Natural killer cell (primary cell): ENCODE measurements at regions not wholly inside any gene's neighbourhood (a gene's known extent, or its start where the extent isn't known, plus 50 kb on each side); places are given as distances from the start of the nearest gene placed in this dataset.

Experiments used
- ATAC-seq, 3 donors: fragments of 150-1000 bp in 2 of 3; fragments of 200-7000 bp in 1 of 3; cut with Tn5 transposase; 1 replicate in 1 of 3; 2 replicates in 2 of 3; pipeline ENCODE4 v1.10.0; 2021; ENCODE audit warnings: mild to moderate bottlenecking in 2 of 3, moderate library complexity in 2 of 3
- DNase-seq, 2 donors: peaks; one replicate each; pipeline versions ENCODE4 v3.0.0 to v3.0.0-alpha.2; 2013 to 2021; ENCODE audit warnings: mixed read lengths in 1 of 2
- H3K27ac ChIP-seq: one replicate; pipeline ENCODE4 v1.5.1; 2013; ENCODE audit warnings: mild to moderate bottlenecking, low read length
- H3K27me3 ChIP-seq: one replicate; pipeline ENCODE4 v1.6.1; 2013; ENCODE audit warnings: low read length; ENCODE audit not compliant: control insufficient read depth, insufficient read depth
- H3K36me3 ChIP-seq: one replicate; pipeline ENCODE4 v1.6.1; 2013; ENCODE audit warnings: low read length; ENCODE audit not compliant: control insufficient read depth, insufficient read depth
- H3K4me1 ChIP-seq: one replicate; pipeline ENCODE4 v1.6.1; 2013; ENCODE audit warnings: low read length; ENCODE audit not compliant: control insufficient read depth, insufficient read depth
- H3K4me3 ChIP-seq: one replicate; pipeline ENCODE4 v1.5.1; 2013; ENCODE audit warnings: low read length
- H3K9me3 ChIP-seq: one replicate; pipeline ENCODE4 v1.6.1; 2013; ENCODE audit warnings: low read length; ENCODE audit not compliant: control insufficient read depth, insufficient read depth
- H3K27ac Mint-ChIP-seq, 2 donors: one replicate each; pipeline ENCODE4 v1.8.0; 2022; ENCODE audit warnings: mild to moderate bottlenecking in 2 of 2, mixed read lengths in 2 of 2, moderate library complexity in 1 of 2
- H3K27me3 Mint-ChIP-seq, 2 donors: one replicate each; pipeline ENCODE4 v1.8.0; 2022; ENCODE audit warnings: low read depth in 2 of 2, mixed read lengths in 2 of 2
- H3K36me3 Mint-ChIP-seq: one replicate; pipeline ENCODE4 v1.8.0; 2022; ENCODE audit warnings: mixed read lengths
- H3K4me1 Mint-ChIP-seq, 2 donors: one replicate each; pipeline ENCODE4 v1.8.0; 2022; ENCODE audit warnings: mixed read lengths in 2 of 2
- H3K4me3 Mint-ChIP-seq: one replicate; pipeline ENCODE4 v1.8.0; 2022; ENCODE audit warnings: mild to moderate bottlenecking, moderate library complexity, mixed read lengths
- H3K9me3 Mint-ChIP-seq, 2 donors: one replicate each; pipeline ENCODE4 v1.8.0; 2022; ENCODE audit warnings: mixed read lengths in 2 of 2
- WGBS: methylation state at CpG from one replicate; pipeline ENCODE4 v1.1.7; 2013; ENCODE audit warnings: missing lambda C conversion rate; ENCODE audit not compliant: insufficient coverage; 5-methylcytosine and 5-hydroxymethylcytosine counted together
- intact Hi-C: fragments of 100-400 bp; cut with micrococcal nuclease; formaldehyde crosslinking; loops from one replicate; pipeline ENCODE4 v1.14.2; 2022
- TF ChIP-seq, protein P1 (sequence below): fragments of 200-600 bp; IDR thresholded peaks from one replicate; pipeline ENCODE4 v1.8.0; 2022; ENCODE audit warnings: antibody characterized with exemption

DNA sequence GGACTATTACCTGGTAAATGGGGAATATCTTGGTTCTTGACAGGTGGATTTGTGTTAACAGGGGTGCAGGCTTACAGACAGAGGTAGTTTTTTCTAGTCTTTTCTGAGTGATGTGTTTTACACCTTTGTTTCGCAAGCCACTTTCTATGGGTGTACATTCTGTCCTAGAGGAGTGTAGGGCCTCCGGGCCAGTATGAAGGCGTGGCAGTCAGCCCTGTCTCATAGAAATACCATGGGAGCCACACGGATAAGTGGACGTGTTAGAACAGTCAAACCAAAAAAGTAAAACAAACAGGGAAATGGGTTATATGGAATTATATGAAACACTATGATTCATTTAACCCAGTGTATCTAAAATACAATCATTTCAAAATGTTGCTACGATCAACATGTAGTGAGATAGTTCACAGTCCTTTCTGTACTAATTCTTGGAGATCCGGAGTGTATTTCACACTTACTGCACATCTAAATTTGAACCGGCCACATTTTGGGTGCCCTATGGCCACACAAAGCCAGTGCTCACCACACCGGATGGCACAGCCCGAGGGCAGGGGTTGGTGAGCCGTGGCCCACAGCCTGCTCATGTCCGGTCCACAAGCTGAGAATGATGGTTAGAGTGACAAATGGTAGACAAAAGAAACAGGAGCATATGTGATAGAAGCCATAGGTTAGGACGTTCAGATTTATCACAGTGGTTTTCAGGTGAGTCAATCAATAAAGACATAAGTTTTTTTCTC is 80.1 kb upstream of the IRX4 start:
- Histone ChIP-seq H3K9me3 (no peaks in the 10 kb centered on the region), H3K4me1 (no peaks in the 10 kb centered on the region), H3K27ac (no peak overlapping the region), H3K27me3 (no peaks in the 10 kb centered on the region), H3K36me3 (no peaks in the 10 kb centered on the region), H3K4me3 (no peak overlapping the region)
- no peak overlapping the region for H3K4me3 Mint-ChIP-seq
- peaks cover 0 to 9% of the 10 kb centered on the region in 2 donors for H3K4me1 Mint-ChIP-seq
- no peak overlapping the region for H3K27ac Mint-ChIP-seq
- H3K27me3 Mint-ChIP-seq = peaks cover 0 to 4% of the 10 kb centered on the region in 2 donors
- no peaks in the 10 kb centered on the region for H3K9me3 Mint-ChIP-seq
- DNase-seq = no peak
- no peaks in the 10 kb centered on the region for H3K36me3 Mint-ChIP-seq
- TF ChIP-seq, protein P1, sequence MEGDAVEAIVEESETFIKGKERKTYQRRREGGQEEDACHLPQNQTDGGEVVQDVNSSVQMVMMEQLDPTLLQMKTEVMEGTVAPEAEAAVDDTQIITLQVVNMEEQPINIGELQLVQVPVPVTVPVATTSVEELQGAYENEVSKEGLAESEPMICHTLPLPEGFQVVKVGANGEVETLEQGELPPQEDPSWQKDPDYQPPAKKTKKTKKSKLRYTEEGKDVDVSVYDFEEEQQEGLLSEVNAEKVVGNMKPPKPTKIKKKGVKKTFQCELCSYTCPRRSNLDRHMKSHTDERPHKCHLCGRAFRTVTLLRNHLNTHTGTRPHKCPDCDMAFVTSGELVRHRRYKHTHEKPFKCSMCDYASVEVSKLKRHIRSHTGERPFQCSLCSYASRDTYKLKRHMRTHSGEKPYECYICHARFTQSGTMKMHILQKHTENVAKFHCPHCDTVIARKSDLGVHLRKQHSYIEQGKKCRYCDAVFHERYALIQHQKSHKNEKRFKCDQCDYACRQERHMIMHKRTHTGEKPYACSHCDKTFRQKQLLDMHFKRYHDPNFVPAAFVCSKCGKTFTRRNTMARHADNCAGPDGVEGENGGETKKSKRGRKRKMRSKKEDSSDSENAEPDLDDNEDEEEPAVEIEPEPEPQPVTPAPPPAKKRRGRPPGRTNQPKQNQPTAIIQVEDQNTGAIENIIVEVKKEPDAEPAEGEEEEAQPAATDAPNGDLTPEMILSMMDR = no peak
- intact Hi-C loops = no loop called here
- 86% methylated on average over 11 of the region's 13 CpGs for WGBS
- ATAC-seq = no peak

DNA sequence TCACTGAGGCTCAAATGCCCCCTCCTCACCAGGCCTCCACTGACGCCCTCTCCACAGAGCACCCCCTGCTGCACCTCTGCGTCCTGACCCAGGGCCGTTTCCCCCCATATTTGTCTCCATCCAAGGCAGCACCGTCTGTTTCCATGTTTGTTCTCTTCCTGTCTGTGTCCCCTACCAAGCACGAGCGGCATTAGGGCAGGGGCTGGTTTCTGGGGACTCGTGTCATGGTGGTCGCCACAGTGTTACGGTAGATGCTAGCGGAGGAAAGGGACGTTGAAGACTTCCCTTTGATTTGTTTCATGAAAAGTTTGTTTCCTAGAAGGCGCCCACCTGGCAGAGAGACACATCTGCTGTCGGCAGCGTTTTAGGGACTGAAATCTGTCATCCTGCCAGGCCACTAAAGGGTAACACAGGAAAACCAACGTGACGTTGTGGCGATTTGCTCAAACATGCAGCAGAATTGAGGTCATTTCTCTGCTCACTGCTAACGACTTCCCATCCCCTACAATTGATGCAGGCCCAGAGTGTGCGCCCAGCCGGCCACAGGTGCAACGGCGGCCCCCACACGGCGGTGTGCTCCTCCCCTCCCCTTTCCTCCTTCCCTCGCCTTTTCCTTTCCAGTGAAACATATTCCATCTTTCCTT is 79.3 kb upstream of the IRX4 start:
- Histone ChIP-seq H3K36me3 (no peaks in the 10 kb centered on the region), H3K4me3 (no peak overlapping the region), H3K27ac (no peak overlapping the region), H3K4me1 (no peaks in the 10 kb centered on the region), H3K27me3 (no peaks in the 10 kb centered on the region), H3K9me3 (no peaks in the 10 kb centered on the region)
- 58% methylated on average over 24 of the region's 25 CpGs for WGBS
- TF ChIP-seq, protein P1 = no peak
- DNase-seq (no peak), ATAC-seq (no peak)
- H3K4me3 Mint-ChIP-seq = no peak overlapping the region
- no peaks in the 10 kb centered on the region for H3K36me3 Mint-ChIP-seq
- intact Hi-C loops = no loop called here
- no peak overlapping the region for H3K27ac Mint-ChIP-seq
- H3K4me1 Mint-ChIP-seq = peaks cover 0 to 9% of the 10 kb centered on the region in 2 donors
- H3K9me3 Mint-ChIP-seq = no peaks in the 10 kb centered on the region
- H3K27me3 Mint-ChIP-seq = peaks cover 0 to 2% of the 10 kb centered on the region in 2 donors

GRCh38 chr5:1961304-1961946 is 78.7 kb upstream of the IRX4 start:
- 84% methylated on average over 14 of the region's 14 CpGs for WGBS
- H3K4me1 ChIP-seq = no peaks in the 10 kb centered on the region
- H3K27me3 ChIP-seq = no peaks in the 10 kb centered on the region
- Mint-ChIP-seq H3K27ac (no peak overlapping the region), H3K4me1 (peaks cover 0 to 9% of the 10 kb centered on the region in 2 donors), H3K27me3 (peaks cover 0 to 2% of the 10 kb centered on the region in 2 donors), H3K4me3 (no peak overlapping the region), H3K36me3 (no peaks in the 10 kb centered on the region), H3K9me3 (no peaks in the 10 kb centered on the region)
- H3K36me3 ChIP-seq = no peaks in the 10 kb centered on the region
- DNase-seq (no peak), ATAC-seq (no peak)
- no peaks in the 10 kb centered on the region for H3K9me3 ChIP-seq
- TF ChIP-seq, protein P1 = no peak
- intact Hi-C loops = no loop called here
- no peak overlapping the region for H3K4me3 ChIP-seq
- no peak overlapping the region for H3K27ac ChIP-seq
